GM10248 (cell line): ENCODE measurements at regions not wholly inside any gene's neighbourhood (a gene's known extent, or its start where the extent isn't known, plus 50 kb on each side); places are given as distances from the start of the nearest gene placed in this dataset.

ENCODE experiments used
- CTCF ChIA-PET: fragments of 300-600 bp; sonication (Branson Sonifier 250); formaldehyde crosslinking; extraction: SDS; loops from one replicate; lab custom pipeline; 2021; ENCODE audit warnings: antibody characterized with exemption; lab: Yijun Ruan, JAX
- POLR2A ChIA-PET: fragments of 350-650 bp; sonication (Branson Sonifier 250); formaldehyde crosslinking; extraction: SDS; loops from one replicate; lab custom pipeline; 2020; ENCODE audit warnings: antibody characterized with exemption; lab: Yijun Ruan, JAX
- DNase-seq: peaks from one replicate; pipeline ENCODE4 v3.0.0; 2012; ENCODE audit errors: extremely low spot score
- TF ChIP-seq, protein P1 (sequence below): IDR thresholded peaks from 2 replicates; pipeline ENCODE4 v1.5.1; 2012; ENCODE audit warnings: mild to moderate bottlenecking, low read depth; ENCODE audit errors: extremely low read depth, missing control alignments, control extremely low read depth

DNA sequence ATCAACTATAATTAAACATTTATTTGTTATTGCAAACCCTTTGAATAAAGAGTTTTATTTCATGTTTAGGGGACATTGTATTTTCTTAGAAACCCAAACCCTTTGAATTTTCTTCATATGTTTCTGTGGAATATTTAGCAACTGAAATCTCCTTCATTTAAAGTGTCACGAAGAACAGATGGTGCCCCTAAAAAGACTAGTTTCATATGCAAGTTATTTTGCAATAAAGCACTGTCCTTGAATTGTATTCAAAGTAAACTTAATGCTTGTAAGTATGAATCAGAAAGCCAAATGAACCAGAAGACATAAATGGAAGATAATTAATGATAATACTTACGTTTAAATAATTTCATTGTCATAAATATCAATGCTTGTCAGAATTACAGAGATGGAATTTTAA lies 151.9 kb upstream of the CWC22 start:
- DNase-seq, result no peak
- TF ChIP-seq, protein P1, sequence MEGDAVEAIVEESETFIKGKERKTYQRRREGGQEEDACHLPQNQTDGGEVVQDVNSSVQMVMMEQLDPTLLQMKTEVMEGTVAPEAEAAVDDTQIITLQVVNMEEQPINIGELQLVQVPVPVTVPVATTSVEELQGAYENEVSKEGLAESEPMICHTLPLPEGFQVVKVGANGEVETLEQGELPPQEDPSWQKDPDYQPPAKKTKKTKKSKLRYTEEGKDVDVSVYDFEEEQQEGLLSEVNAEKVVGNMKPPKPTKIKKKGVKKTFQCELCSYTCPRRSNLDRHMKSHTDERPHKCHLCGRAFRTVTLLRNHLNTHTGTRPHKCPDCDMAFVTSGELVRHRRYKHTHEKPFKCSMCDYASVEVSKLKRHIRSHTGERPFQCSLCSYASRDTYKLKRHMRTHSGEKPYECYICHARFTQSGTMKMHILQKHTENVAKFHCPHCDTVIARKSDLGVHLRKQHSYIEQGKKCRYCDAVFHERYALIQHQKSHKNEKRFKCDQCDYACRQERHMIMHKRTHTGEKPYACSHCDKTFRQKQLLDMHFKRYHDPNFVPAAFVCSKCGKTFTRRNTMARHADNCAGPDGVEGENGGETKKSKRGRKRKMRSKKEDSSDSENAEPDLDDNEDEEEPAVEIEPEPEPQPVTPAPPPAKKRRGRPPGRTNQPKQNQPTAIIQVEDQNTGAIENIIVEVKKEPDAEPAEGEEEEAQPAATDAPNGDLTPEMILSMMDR, result no peak
- CTCF ChIA-PET, result no interaction called here
- POLR2A ChIA-PET, result no interaction called here

DNA sequence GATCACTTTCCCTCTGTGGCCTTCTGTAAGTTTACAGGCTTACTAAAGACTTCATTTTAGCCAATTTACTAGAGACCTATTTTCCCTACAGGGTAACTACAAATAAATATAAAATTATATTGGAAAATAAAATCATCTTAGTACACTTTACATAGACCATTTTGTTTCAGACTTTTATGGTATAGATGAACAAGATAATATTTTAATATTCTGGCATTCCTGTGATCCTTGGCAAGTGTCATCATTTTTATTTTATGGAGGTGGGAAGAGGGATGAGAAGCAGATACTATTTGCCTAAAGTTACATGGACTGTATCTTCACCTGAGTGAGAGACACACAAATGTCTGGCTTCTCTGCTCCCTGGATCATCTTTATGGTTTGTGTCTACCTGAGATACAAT lies 149.6 kb upstream of the CWC22 start:
- DNase-seq, result no peak
- POLR2A ChIA-PET, result no interaction called here
- CTCF ChIA-PET, result no interaction called here
- TF ChIP-seq, protein P1, result no peak

DNA sequence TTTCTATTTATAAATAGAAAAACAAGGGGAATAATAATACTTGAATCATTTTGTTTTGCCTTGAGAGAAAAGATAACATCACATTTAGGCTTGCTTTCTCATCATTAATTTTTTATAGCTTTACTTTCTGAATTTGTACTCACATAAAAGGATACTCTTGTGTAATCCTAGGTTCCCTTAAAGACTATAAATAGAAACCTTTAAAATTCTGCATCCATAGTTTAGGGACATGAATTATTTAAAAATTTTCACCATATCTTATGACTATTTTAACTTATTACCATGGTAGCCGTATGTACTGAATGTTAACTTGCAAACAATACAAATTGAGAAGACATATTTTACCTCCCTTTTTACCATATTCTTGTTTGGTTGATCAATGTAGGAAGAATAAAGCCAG lies 143.5 kb upstream of the CWC22 start:
- no peak for DNase-seq
- CTCF ChIA-PET, result no interaction called here
- TF ChIP-seq, protein P1, result no peak
- POLR2A ChIA-PET, result no interaction called here

DNA sequence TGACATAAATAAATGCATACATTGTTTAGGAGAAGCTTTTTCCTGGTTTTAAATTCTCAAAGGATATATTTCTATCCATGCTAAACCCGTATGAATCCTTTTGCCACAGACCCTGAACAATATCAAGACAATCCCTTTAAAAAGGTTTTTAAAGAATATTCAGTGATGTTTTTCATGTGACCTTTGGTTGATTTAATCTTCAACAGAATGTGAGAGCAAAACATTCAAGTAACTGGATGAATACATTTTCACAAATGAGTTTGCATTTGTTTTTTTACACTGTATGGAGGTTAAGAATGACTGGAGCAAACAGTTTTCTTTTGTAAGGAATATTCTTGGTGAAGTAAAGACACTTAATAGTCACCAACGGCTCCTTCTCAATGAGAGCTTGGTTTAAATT lies 139.4 kb upstream of the CWC22 start:
- CTCF ChIA-PET, result interaction anchor here (0.9 kb wide), 1 partner anchor 17 kb away, joined by 3 read pairs; no protein-coding TSS in a partner anchor
- TF ChIP-seq, protein P1, result no peak
- DNase-seq, result no peak
- POLR2A ChIA-PET, result no interaction called here

DNA sequence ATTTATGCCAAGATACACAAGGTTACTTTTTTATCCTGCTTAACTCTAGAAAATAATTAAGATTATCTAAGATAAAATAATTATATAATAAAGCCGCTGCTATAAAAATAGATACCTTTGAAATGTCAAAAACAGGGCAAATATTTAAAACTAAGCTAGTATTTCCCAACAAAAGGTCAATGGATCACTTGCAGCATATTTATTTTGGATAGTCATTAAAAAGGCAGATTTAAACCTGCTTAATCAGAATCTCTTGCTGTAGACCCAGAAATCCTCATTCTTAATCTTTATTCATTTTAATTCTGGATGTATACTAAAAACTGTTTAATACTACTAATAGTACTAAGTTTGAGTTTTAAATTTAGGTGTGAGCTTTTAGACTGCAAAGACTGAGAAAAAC lies 139.0 kb upstream of the CWC22 start:
- no peak for DNase-seq
- ChIA-PET POLR2A (no interaction called here), CTCF (interaction anchor here (0.9 kb wide), 1 partner anchor 17 kb away, joined by 3 read pairs; no protein-coding TSS in a partner anchor)
- TF ChIP-seq, protein P1, result no peak

DNA sequence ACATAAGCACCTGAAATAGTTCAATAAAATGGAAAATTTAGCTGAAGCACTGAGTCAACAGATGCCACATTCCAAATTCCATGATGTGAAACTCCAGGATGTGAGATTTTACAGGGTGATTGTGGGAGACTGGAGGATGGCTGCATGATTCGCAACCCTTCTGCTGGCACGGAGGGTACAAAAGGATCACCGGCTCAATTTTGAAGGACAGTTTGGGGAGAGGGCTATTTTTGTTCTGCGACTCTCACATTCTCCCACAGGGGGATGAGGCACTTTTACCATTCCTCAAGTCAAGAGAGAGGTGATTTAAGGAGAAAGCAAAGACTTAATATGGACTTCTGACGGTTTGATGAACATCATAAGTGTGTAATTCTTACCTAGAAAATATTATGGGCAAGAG lies 138.1 kb upstream of the CWC22 start:
- no peak for DNase-seq
- ChIA-PET CTCF (no interaction called here), POLR2A (no interaction called here)
- TF ChIP-seq, protein P1, result no peak
